Activated T-cell treated with anti-CD3 and anti-CD28 coated beads, Interleukin-2, amount 50 U/mL, for 72 hours (primary cell): ENCODE measurements at regions not wholly inside any gene's neighbourhood (a gene's known extent, or its start where the extent isn't known, plus 50 kb on each side); places are given as distances from the start of the nearest gene placed in this dataset.

Source experiments
- ATAC-seq, 2 donors: fragments of 150-1000 bp; cut with Tn5 transposase; replicated peaks in 1 of 2; 2 replicates each; pipeline ENCODE4 v1.10.0; 2021; ENCODE audit warnings: moderate library complexity in 2 of 2, mild to moderate bottlenecking in 1 of 2
- DNase-seq, 2 donors: peaks; one replicate each; pipeline ENCODE4 v3.0.0; 2021 to 2022; ENCODE audit warnings: mixed read lengths in 1 of 2
- H3K27ac Mint-ChIP-seq: one replicate; pipeline ENCODE4 v1.8.0; 2022; ENCODE audit warnings: mild to moderate bottlenecking, moderate library complexity, mixed read lengths
- H3K27me3 Mint-ChIP-seq: one replicate; pipeline ENCODE4 v1.8.0; 2022; ENCODE audit warnings: low read depth, mixed read lengths
- H3K36me3 Mint-ChIP-seq, 2 donors: one replicate each; pipeline ENCODE4 v1.8.0; 2022; ENCODE audit warnings: mixed read lengths in 2 of 2, mild to moderate bottlenecking in 1 of 2; ENCODE audit not compliant: insufficient read depth in 2 of 2
- H3K4me1 Mint-ChIP-seq: one replicate; pipeline ENCODE4 v1.8.0; 2022; ENCODE audit warnings: low read depth, mixed read lengths
- H3K4me3 Mint-ChIP-seq, 2 donors: one replicate each; pipeline ENCODE4 v1.8.0; 2022; ENCODE audit warnings: mild to moderate bottlenecking in 2 of 2, mixed read lengths in 2 of 2, moderate library complexity in 2 of 2
- H3K9me3 Mint-ChIP-seq, 2 donors: one replicate each; pipeline ENCODE4 v1.8.0; 2022; ENCODE audit warnings: mixed read lengths in 2 of 2

- H3K27me3 Mint-ChIP-seq = peaks cover 25% of the 10 kb centered on the region
- H3K4me1 Mint-ChIP-seq = peaks cover 10% of the 10 kb centered on the region
- ATAC-seq (no peak), DNase-seq (no peak)
- H3K9me3 Mint-ChIP-seq = peaks cover 0 to 5% of the 10 kb centered on the region in 2 donors
- H3K36me3 Mint-ChIP-seq = no peaks in the 10 kb centered on the region
- H3K4me3 Mint-ChIP-seq = no peak overlapping the region
- no peak overlapping the region for H3K27ac Mint-ChIP-seq
Observed at GRCh38 chr2:38218591-38218991, 142.6 kb upstream of the CYP1B1 start.

GRCh38 chr2:38217401-38218188 is 141.6 kb upstream of the CYP1B1 start:
- Mint-ChIP-seq H3K27ac (peak overlapping the region; percentile 12), H3K4me1 (peaks cover 12% of the 10 kb centered on the region), H3K4me3 (no peak overlapping the region), H3K36me3 (no peaks in the 10 kb centered on the region), H3K27me3 (peaks cover 18% of the 10 kb centered on the region), H3K9me3 (peaks cover 0 to 5% of the 10 kb centered on the region in 2 donors)
- no peak for DNase-seq
- no peak for ATAC-seq

GRCh38 chr2:38216886-38217285 is 140.9 kb upstream of the CYP1B1 start:
- no peak for ATAC-seq

GRCh38 chr2:38215993-38216392 is 140.0 kb upstream of the CYP1B1 start:
- Mint-ChIP-seq H3K4me1 (peaks cover 12% of the 10 kb centered on the region), H3K4me3 (no peak overlapping the region), H3K27me3 (peaks cover 18% of the 10 kb centered on the region), H3K27ac (no peak overlapping the region), H3K36me3 (peaks cover 0 to 5% of the 10 kb centered on the region in 2 donors), H3K9me3 (peaks cover 0 to 5% of the 10 kb centered on the region in 2 donors)
- no peak for DNase-seq
- ATAC-seq = no peak

More at GRCh38 chr2:38216886-38217285, 140.9 kb upstream of the CYP1B1 start:
- Mint-ChIP-seq H3K27me3 (peaks cover 18% of the 10 kb centered on the region), H3K4me1 (peaks cover 12% of the 10 kb centered on the region), H3K9me3 (peaks cover 0 to 5% of the 10 kb centered on the region in 2 donors), H3K27ac (no peak overlapping the region), H3K4me3 (no peak overlapping the region), H3K36me3 (no peaks in the 10 kb centered on the region)
- no peak for DNase-seq

- H3K36me3 Mint-ChIP-seq = peaks cover 0 to 5% of the 10 kb centered on the region in 2 donors
- H3K4me3 Mint-ChIP-seq = no peak overlapping the region
- peaks cover 0 to 5% of the 10 kb centered on the region in 2 donors for H3K9me3 Mint-ChIP-seq
- H3K4me1 Mint-ChIP-seq = peaks cover 12% of the 10 kb centered on the region
- ATAC-seq (no peak), DNase-seq (no peak)
- H3K27ac Mint-ChIP-seq = no peak overlapping the region
- peaks cover 18% of the 10 kb centered on the region for H3K27me3 Mint-ChIP-seq
Observed at GRCh38 chr2:38215522-38215921, 139.6 kb upstream of the CYP1B1 start.

GRCh38 chr2:38214209-38214717 is 138.3 kb upstream of the CYP1B1 start:
- DNase-seq = peak; percentile 31 to 60
- peaks cover 0 to 4% of the 10 kb centered on the region in 2 donors for H3K9me3 Mint-ChIP-seq
- H3K36me3 Mint-ChIP-seq = peaks cover 0 to 5% of the 10 kb centered on the region in 2 donors
- H3K27me3 Mint-ChIP-seq = peaks cover 9% of the 10 kb centered on the region
- H3K4me1 Mint-ChIP-seq = peaks cover 12% of the 10 kb centered on the region
- peak; percentile 99 for ATAC-seq
- H3K4me3 Mint-ChIP-seq = peak overlapping the region in 1 of 2 donors; percentile 11
- peak overlapping the region; percentile 5 for H3K27ac Mint-ChIP-seq

GRCh38 chr2:38213619-38214167 is 137.7 kb upstream of the CYP1B1 start:
- peak; percentile 30 to 32 for ATAC-seq
- H3K27ac Mint-ChIP-seq = peak overlapping the region; percentile 5

GRCh38 chr2:38212312-38212711 is 136.4 kb upstream of the CYP1B1 start:
- ATAC-seq = no peak
- H3K27me3 Mint-ChIP-seq = peaks cover 8% of the 10 kb centered on the region

More at GRCh38 chr2:38213619-38214167, 137.7 kb upstream of the CYP1B1 start:
- no peaks in the 10 kb centered on the region for H3K9me3 Mint-ChIP-seq
- H3K36me3 Mint-ChIP-seq = peaks cover 0 to 5% of the 10 kb centered on the region in 2 donors
- H3K4me1 Mint-ChIP-seq = peaks cover 12% of the 10 kb centered on the region
- DNase-seq = no peak
- H3K27me3 Mint-ChIP-seq = peaks cover 4% of the 10 kb centered on the region
- peak overlapping the region; percentile 11 to 35 for H3K4me3 Mint-ChIP-seq

GRCh38 chr2:38207168-38207567 is 131.2 kb upstream of the CYP1B1 start:
- Mint-ChIP-seq H3K36me3 (peaks cover 0 to 5% of the 10 kb centered on the region in 2 donors), H3K4me3 (no peak overlapping the region), H3K27ac (no peak overlapping the region), H3K27me3 (peaks cover 23% of the 10 kb centered on the region), H3K9me3 (peaks cover 0 to 1% of the 10 kb centered on the region in 2 donors), H3K4me1 (no peaks in the 10 kb centered on the region)
- ATAC-seq (no peak), DNase-seq (no peak)

More at GRCh38 chr2:38212312-38212711, 136.4 kb upstream of the CYP1B1 start:
- H3K4me3 Mint-ChIP-seq = no peak overlapping the region
- H3K4me1 Mint-ChIP-seq = peaks cover 12% of the 10 kb centered on the region
- peaks cover 0 to 5% of the 10 kb centered on the region in 2 donors for H3K36me3 Mint-ChIP-seq
- H3K9me3 Mint-ChIP-seq = no peaks in the 10 kb centered on the region
- no peak overlapping the region for H3K27ac Mint-ChIP-seq
- DNase-seq = no peak

GRCh38 chr2:38203446-38203810 is 127.5 kb upstream of the CYP1B1 start:
- Mint-ChIP-seq H3K9me3 (peaks cover 0 to 1% of the 10 kb centered on the region in 2 donors), H3K4me3 (no peak overlapping the region), H3K36me3 (no peaks in the 10 kb centered on the region), H3K27ac (no peak overlapping the region), H3K4me1 (no peaks in the 10 kb centered on the region), H3K27me3 (peaks cover 35% of the 10 kb centered on the region)
- DNase-seq (no peak), ATAC-seq (no peak)

GRCh38 chr2:38202713-38203445 is 126.9 kb upstream of the CYP1B1 start:
- Mint-ChIP-seq H3K27me3 (peaks cover 30% of the 10 kb centered on the region), H3K4me1 (no peaks in the 10 kb centered on the region), H3K27ac (no peak overlapping the region), H3K9me3 (peaks cover 0 to 1% of the 10 kb centered on the region in 2 donors), H3K4me3 (no peak overlapping the region), H3K36me3 (no peaks in the 10 kb centered on the region)
- DNase-seq = no peak
- ATAC-seq = no peak

- ATAC-seq (no peak), DNase-seq (no peak)
- peaks cover 29% of the 10 kb centered on the region for H3K27me3 Mint-ChIP-seq
- no peaks in the 10 kb centered on the region for H3K36me3 Mint-ChIP-seq
- peaks cover 0 to 1% of the 10 kb centered on the region in 2 donors for H3K9me3 Mint-ChIP-seq
- no peak overlapping the region for H3K4me3 Mint-ChIP-seq
- no peaks in the 10 kb centered on the region for H3K4me1 Mint-ChIP-seq
- H3K27ac Mint-ChIP-seq = no peak overlapping the region
Observed at GRCh38 chr2:38201784-38202183, 125.8 kb upstream of the CYP1B1 start.

- no peak overlapping the region for H3K4me3 Mint-ChIP-seq
- no peak for DNase-seq
- H3K36me3 Mint-ChIP-seq = no peaks in the 10 kb centered on the region
- H3K9me3 Mint-ChIP-seq = peaks cover 0 to 1% of the 10 kb centered on the region in 2 donors
- ATAC-seq = no peak
- H3K4me1 Mint-ChIP-seq = no peaks in the 10 kb centered on the region
- no peak overlapping the region for H3K27ac Mint-ChIP-seq
- peaks cover 29% of the 10 kb centered on the region for H3K27me3 Mint-ChIP-seq
Observed at GRCh38 chr2:38200598-38200997, 124.6 kb upstream of the CYP1B1 start.
